GM19468 (cell line): ENCODE measurements at regions not wholly inside any gene's neighbourhood (a gene's known extent, or its start where the extent isn't known, plus 50 kb on each side); places are given as distances from the start of the nearest gene placed in this dataset.
"Not testable (repeated sequence)": the region's sequence is repeated elsewhere in the genome, so short reads cannot be mapped to it uniquely, and the experiment has no call there.

Experiments used
- ATAC-seq: cut with Tn5 transposase; IDR thresholded peaks from one replicate; pipeline ENCODE4 v1.9.1; 2021; ENCODE audit warnings: mild to moderate bottlenecking, moderate library complexity, moderate number of reproducible peaks; ENCODE audit not compliant: unreplicated experiment; ENCODE audit errors: extremely low read depth

DNA sequence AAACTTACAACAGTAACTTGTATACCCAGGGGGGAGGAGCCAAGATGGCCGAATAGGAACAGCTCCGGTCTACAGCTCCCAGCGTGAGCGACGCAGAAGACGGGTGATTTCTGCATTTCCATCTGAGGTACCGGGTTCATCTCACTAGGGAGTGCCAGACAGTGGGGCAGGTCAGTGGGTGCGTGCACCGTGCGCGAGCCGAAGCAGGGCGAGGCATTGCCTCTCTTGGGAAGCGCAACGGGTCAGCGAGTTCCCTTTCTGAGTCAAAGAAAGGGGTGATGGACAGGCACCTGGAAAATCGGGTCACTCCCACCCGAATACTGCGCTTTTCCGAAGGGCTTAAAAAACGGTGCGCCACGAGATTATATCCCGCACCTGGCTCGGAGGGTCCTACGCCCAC, 278.8 kb downstream of the FAM47B start:
- not testable (repeated sequence) for ATAC-seq

DNA sequence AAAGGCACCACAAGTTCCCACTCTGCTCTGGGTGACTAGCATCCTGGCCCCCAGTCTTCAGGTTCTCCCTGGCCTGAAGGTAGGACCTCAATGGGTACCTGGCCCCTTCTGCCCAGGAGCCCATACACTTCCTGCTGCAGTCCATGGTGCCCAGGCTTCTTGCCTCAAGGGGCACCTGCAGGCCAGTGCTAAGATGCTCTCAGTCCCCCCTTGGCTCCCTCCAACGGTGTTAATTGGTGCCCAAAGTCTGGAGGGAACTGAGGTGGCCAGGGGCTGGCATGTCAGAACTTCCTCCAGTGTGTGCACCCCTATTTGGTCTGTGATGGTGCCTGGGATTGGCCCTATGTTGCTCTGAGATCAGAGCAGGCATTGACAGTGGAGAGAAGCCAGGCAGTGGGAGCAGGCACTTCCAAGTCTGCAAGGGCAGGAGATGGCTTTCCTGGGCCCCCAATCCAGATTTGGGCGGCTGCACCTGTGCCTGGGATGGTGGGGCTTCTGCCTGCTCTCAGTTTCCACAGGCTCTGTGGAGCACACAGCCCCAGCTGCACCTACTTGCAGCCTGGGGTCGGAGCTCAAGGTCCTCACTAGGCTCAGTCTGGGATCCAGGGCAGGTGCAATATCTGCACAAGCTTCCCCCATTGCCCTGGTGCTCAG, 301.6 kb downstream of the FAM47B start:
- ATAC-seq: no peak

DNA sequence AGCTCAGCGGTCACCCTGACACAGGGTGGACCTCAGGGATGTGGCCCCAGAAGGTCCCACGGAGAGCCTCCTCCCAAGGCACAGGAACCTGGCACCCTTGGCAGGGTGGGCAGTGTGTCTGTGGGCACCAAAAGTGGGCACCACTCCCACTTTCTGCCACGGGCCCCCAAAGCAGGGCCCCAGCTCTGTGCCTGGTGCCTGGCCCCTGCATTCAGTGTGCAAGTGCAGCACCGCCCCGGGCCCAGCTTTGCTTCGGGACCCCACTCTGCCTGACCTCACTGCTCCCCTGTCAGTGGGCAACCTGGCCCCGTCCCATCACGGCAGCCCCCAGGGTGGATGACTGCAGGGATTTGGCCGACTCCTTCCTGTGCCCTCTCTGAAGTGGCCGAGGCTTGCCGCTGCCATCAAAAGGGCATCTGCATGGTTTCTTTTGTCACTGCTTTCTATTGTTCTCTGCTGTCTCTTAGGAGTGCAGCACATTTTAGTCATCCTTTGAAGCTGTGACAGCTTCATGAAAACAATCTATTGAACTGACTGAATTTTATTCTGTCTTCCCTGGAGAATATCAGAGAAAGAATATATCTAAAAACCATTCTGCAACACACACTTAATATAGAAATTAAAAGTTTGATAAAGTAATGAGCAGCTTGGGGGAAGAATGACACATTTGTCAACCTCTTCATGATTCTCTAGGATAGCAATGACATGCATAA, 302.4 kb downstream of the FAM47B start:
- ATAC-seq: no peak

DNA sequence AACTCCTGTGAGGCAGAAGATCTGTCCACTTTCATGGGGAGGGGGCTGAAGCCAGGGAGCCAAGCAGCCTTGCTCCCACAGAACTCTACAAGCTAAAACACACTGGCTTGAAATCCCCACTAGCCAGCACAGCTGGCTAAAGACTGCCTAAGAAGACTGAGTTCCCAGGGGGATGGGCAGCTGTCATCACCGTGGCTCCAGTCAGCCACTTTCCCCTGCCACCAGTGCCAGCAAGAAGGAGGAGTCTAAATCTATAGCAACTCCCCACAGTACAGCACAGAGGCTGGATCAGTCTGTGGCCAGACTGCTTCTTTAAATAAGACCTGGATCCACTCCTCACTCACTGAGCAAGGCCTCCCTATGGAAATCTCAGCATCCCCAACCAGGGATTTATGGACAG, 308.6 kb downstream of the FAM47B start:
- no peak for ATAC-seq

DNA sequence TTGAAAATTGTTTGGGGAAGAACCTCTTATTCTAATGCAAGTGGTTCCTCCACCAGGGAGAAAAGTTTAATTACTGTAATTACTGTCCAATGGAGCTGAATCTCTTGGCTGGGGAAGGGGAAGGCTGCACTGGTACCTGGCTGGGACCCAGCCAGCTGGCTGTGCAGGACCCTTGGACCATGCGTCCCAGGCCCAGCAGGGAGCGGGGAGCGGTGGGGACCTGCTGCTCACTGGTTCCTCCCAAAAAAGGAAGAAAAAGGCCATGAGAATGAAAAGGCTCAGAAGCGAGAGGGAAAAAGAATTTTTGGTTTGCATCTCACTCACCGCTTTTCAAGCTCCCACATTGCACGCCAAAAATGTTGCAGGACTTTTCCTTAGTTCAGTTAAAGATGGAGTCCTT, 333.5 kb downstream of the FAM47B start:
- ATAC-seq: no peak

DNA sequence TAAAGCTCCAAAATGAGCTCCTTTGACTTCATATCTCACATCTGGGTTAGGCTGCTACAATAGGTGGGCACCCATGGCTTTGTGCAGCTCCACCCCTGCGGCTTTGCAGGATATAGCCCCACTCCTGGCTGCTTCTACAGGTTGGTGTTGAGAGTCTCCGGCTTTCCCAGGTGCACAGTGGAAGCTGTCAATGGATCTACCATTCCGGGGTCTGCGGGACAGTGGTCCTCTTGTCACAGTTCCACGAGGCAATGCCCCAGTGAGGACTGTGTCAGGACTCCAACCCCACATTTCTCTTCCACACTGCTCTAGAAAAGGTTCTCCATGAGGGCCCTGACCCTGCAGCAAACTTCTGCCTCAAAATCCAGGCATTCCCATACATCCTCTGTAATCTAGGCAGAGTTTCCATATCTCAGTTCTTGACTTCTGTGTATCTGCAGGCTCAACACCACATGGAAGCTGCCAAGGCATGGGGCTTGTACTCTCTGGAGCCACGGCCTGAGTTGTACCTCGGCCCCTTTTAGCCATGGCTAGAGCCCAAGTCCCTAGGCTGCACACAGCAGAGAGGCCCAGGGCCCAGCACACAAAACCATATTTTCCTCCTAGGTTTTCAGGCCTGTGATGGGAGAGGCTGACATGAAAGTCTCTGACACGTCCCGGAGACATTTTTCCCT, 342.8 kb downstream of the FAM47B start:
- ATAC-seq: no peak

DNA sequence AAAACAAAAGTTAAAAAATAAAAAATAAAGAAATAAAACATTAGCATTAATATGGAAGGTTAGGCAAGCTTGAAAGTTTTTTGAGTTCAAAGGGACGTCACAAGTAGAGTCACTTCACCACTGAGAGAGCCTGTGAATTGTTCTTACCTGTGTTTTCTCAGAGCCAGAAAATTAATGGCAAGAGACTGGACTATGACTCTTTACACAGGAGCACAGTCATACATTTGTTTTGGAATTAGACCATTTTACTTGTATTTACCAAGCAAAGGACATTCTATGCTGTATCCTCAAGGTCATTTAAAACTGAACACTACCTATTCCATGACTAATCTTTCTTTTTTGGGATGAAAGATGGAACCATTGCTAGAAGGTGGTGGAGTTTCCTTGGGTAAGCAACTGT, 346.1 kb downstream of the FAM47B start:
- ATAC-seq: no peak

DNA sequence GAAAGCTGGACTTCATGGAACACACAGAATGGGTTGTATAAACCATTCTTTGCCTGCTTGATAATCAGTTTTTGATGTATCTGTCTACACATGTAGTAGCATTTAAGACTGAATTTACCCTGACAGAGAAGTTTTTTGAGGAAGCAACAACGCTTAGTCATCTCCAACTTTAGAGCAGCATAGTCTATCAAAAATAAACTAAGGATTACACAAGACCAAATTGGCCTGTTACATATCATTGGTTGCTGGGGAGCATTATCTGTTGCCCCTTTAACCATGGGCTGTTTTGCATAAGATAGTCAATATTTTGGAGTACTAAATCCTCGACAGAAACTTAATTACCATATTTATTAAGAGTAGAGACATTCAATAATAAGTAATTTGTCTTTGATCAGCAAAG, 347.4 kb downstream of the FAM47B start:
- ATAC-seq: no peak

DNA sequence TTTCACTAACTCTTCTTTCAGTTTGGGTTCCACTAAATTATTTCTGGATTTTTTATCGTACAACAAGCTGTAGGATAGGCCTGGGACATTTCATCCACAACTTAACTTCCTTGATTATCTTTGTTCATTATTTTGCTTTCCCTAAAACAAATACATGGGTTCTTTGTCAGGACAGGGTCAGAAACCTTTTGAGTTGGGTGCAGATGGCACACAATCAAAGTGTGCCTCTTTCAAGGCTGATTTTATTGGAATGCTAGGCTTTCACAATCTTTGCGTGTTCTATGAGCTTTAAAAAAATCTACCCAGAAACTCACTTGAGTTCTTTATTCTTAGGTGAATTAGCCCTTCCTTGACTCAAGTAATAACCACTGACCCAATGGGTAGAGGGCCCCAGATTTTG, 348.4 kb downstream of the FAM47B start:
- no peak for ATAC-seq

DNA sequence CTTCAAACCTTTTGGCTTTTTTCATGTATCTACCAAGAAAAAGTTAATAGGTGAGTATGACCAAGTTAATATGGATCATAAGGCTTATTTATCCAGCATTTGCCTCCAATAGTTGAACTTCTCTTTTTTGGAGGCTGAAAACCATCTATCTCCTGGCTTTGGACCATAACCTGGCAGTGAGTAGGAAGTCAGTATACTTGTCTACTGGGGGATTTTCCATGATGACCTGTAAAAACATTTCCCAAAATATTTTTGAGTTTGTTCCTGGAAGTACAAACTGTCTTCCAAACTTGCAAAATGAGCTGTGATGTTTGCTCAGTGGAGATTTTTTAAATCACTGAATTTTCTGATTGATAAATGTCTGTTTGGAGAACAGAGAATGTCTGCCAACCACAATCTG, 349.9 kb downstream of the FAM47B start:
- ATAC-seq: no peak

DNA sequence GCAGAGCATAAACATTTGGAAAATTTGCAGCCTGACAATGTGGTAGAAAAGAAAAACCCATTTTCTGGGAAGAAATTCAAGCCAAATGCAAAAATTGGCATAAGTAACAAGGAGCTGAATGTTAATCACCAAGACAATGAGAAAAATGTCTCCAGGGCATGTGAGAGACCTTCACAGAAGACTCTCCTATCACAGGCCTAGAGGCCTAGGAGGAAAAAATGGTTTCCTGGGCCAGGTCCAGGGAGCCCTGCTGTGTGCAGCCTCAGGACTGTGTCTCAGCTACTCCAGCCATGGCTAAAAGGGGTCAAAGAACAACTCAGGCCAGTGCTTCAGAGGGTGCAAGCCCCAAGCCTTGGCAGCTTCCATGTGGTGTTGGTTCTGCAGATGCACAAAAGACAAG, 362.4 kb downstream of the FAM47B start:
- ATAC-seq: not testable (repeated sequence)

DNA sequence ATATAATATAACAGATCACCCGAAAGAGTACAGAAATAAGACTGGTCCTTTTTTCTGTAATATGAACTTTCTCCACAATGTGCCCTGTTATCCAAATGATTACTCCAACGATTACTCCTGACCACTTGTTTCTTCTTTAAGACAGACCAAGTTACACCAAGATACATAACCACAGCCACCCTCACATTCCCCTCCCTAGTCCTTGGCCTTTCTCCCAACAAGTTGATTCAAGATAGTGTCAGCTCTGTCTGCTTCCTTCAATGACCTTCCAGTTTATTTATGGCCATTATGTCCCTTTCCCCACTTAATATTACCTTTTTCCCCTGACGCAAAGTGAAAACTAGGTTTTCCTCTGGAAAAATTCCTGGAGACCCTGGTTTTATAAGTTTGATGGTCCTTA, 397.2 kb downstream of the FAM47B start:
- no peak for ATAC-seq

DNA sequence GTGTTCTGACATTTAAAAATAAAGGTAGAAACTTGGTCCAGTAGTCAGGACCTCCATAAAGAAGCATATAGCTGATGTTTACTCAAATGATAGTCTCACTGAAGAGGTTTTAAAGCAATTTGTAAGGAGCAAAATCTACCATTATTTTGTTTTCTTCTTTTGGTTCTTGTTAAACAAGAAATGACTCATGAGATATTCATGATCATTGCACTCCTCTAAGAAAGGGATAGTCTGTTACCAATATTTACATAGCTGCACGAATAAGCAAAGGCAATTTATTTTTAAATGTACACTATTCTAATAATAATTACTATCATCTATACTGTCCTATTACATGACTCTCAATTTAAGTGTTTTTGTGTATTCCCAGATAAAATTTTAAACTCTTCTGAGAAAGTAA, 397.9 kb downstream of the FAM47B start:
- no peak for ATAC-seq

DNA sequence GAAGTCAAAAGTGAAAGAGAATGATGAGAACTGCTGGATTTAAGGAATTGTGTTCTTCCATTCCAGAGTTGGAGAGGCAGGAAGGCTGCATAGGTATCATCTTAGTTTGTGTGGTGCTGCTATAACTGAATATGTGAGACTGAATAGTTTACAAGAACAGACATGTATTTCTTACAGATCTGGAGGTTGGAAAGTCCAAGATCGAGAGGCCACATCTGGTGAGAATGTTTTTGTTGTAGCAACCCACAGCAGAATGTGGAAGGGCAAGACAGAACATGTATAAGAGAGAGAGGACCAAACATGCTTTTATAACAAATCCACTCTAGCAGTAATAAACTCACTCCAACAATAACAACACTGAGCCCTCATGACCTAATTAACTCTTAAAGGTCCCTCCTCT, 408.6 kb downstream of the FAM47B start:
- ATAC-seq: no peak

DNA sequence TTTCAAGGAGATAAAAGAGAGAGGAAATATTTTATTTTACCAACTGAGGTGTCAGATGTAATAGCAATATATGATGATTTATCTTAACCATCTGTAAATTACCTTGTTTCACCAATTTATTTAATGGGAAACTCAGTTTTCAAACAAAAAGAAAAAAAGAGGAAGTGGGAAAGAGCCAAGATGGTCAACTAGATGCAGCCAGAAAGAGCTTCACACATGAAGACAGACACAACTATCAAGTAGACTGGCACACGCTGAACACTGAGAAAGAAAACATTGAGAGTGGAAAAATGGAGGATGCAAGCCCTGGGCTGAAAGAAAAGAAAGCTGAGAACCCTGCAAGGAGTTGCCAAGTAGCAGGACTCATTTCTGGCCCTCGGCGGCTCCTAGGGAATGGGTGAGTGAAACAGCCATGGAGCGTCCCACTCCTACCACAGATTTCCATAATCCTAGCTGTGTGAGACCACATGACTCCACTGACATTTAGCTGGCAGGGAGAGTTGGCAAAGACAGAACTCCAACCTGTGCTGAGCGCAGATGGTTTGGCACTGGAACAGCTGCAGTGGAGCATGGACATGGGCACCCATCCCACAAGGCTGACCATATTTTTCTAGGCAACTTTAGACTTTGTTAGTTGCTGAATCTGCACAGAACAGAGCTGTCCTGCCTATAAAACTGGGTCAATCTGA, 409.3 kb downstream of the FAM47B start:
- no peak for ATAC-seq

DNA sequence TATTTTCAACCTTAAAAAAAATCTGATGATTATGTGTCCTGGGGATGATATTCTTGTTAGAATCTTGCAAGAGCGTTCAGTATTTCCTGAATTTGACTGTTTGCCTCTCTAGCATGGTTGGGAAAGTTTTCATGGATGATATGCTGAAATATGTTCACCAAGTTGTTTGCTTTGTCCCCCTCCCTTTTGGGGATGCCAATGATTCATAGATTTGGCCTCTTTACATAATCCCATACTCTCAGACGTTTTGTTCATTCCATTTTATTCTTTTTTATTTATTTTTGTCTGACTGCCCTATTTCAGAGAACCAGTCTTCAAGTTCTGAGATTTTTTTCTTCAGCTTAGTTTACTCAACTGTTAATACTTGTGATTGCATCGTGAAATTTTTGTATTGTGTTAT, 415.1 kb downstream of the FAM47B start:
- ATAC-seq: no peak

DNA sequence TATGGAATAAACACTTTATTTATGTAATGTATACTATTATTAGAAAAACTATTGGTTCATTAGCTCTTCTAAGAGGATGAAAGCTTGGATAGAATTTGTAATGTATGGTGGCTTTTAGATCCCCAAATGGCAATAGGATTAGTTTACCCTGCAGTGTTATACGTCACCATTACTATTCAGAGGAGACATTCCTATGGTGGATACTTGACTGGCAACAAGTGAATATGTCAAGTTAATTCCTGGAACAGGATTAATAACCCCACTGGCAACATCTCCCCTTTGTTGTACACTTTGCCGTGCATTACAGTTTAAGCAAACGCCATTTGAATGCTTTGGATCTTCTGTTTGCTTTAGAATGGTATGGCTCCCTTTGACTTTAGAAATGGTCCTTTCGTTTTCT, 420.3 kb downstream of the FAM47B start:
- no peak for ATAC-seq

DNA sequence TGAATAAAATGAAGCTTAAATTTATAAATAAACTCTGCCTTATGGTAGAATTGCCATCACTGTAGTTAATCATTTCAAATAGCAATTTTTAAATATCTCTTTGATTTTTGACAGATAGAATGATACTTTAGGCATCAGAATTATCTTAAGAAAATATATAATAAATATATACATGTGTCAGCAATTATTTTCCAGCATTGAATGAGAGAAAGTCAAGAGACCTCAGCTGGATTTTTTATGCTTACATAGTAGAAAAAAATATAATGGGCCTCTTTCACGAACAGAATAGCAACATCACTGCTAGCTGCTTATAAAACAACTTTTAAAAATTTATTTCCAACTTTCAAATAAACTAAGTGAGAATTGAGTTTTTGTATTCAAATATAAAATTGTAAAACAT, 424.0 kb upstream of the MAGEB16 start:
- no peak for ATAC-seq

DNA sequence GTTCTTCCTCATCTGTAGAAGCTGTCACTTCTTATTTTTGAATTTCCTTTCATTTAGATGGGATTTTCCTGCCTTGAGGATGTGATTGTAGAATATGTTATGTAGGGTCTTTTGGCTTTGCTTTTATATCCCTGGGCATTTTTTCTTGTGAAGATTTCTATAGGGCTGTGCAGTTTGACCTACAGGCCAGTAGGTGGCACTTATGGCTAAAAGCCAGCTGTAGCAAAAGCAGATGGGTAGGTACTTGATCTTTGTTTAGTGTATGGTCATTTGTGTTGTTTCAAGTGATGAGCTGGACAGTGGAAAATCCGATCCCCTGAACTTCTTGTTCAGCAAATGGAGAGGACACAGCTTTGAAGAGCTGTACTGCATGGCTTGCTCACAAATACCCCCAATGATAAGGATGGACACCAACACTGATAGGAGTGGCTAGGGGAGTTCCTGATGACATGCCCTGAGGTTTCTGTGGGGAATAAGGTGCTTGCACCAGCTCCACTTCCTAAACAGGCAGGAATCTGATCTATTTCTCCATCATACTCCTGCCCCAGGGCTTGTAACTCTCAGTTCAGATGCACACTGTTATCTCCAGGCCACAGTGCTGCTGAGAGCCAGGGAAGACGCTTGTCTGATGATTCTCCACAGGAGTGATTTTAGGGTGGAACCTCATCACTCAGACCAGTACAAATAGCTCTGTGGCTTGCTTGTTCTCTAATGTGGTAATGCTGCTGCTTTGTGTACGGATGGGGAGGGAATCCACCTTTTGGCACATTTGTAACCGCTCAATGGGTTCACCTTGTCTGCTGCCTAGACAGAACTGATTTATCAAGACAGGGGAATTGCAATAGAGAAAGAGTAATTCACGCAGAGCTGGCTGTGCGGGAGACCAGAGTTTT, 417.1 kb upstream of the MAGEB16 start:
- no peak for ATAC-seq

DNA sequence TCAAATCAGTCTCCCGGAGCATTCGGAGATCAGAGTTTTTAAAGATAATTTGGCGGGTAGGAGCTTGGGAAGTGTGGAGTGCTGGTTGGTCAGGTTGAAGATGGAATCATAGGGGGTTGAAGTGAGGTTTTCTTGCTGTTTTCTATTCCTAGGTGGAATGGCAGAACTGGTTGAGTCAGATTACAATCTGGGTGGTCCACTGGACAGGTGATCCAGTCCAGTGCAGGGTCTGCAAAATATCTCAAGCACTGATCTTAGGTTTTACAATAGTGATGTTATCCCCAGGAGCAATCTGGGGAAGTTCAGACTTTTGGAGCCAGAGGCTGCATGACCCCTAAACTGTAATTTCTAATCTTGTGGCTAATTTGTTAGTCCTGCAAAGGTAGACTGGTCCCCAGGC, 416.4 kb upstream of the MAGEB16 start:
- ATAC-seq: not testable (repeated sequence)
